Cardiac septum (tissue), 1 donor: ENCODE measurements at regions not wholly inside any gene's neighbourhood (a gene's known extent, or its start where the extent isn't known, plus 50 kb on each side); places are given as distances from the start of the nearest gene placed in this dataset.

Experiments used
- DNase-seq: peaks from one replicate; pipeline ENCODE4 v3.0.0-alpha.2; 2020; ENCODE audit warnings: low spot score
- intact Hi-C: fragments of 100-400 bp; cut with DNase I; formaldehyde crosslinking; loops from one replicate; pipeline ENCODE4 v1.14.0; 2022
- donor health status: DM: no; HTN: no; CAD: no.

DNA sequence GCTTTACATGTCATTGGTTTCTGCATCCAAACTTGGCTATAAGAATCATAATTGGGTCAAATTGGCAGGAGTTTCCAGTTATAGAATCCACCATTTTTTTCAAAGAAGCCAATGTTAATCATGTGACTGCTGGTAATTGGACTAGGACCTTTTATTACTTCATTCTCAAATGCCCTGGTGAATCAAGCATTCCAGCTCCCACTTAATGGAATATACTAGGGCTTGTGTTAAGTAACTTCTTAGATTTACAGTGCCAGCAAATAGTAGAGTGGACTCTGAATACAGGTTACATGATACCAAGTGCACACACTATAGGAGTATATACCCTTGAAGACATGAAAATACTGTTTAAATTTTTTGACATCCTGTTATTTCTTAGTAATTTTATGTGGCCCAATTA lies 96.7 kb downstream of the NUDT12 start:
- intact Hi-C loops, result no loop called here
- no peak for DNase-seq

DNA sequence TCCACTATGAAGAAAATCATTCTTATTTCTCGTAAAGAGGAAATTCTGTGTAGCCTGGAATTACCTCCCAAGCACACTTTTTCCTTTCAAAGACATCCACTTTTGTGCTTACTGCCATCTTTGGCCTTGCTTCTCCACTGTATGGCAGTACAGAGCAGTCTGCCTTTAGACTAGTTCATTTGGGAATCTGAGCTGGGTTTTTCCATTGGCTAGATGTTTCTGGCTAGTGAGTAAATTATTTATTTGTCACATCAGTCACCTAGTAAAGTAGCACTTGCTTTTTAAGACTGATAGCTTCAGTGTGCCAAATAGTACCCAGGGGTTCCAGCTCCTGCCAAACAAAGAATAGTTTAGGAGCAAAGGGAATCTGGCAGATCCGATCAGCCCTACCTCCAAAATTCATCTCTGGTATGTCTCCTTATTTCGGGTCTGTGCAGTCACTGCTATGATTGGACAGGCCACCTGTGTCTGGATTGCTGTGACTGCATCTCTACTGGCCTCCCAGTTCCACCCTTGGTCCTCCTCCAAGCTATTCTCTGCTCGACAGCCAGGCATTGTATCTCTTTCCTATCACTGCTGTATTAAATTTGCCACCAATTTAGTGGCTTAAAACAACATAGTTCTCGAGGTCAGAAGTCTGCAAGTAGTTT lies 97.6 kb downstream of the NUDT12 start:
- no peak for DNase-seq
- intact Hi-C loops, result no loop called here

DNA sequence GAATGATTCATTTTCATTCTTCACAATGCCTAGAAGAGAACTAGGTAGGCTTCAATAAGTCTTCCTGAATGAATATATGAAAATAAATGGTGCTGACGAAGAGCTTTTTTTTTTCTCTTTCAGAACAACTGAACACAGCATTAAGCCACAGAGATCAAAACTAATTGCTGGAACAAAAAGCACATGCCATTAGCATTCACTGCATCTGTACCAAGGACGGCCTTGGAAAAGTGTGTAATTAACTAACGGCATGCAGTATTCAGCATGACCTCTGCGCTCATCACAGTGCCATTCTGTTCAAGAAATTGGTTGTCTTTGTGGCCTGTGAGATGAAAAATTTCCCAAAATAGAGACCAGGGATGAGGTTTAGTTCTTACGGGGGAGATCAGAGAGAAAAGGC lies 99.3 kb downstream of the NUDT12 start:
- DNase-seq, result no peak
- intact Hi-C loops, result no loop called here

DNA sequence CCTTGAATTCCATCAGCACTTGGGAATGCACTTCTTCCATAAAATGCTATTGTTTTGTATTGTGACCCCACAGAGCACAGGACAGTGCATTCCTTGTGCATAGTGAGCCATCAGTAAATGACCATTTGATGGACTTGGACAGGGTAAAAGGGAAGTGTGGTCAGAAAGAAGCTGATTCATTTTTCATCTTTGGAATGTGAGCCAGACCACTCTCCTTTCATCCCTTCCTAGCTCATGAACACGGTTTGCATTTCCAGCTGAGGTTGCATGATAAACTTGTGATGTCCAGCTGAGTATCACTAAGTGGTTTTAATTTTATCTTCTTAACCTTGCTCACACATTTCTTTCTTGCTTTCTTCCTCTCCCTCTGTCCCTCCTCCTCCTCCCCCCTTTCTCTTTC lies 101.3 kb downstream of the NUDT12 start:
- intact Hi-C loops, result no loop called here
- no peak for DNase-seq

DNA sequence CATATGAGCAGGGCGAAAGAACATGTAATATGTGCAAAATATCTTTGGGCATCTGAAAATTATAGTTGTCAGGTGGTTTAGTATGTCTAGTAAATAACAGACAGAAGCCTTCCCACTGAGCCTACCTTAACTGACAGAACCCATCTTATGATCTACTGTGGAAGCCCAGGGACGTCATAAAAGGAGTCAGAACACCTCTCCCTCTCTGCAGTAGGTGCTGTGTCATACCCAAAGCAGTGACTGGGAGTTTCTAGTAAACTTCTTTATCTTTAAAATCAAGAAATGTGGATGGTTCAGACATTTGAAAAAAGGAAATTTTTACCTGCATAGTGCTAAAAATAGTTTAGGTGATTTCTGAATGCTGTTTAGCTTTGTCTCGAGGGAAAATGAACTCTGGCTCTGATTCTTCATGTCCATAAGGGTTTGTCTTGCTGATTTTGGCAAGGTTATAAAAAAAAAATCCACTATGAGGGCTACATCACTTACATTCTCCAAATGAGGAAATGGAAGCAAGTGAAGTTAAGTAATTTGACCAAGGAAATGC lies 104.0 kb downstream of the NUDT12 start:
- intact Hi-C loops, result no loop called here
- DNase-seq, result no peak

DNA sequence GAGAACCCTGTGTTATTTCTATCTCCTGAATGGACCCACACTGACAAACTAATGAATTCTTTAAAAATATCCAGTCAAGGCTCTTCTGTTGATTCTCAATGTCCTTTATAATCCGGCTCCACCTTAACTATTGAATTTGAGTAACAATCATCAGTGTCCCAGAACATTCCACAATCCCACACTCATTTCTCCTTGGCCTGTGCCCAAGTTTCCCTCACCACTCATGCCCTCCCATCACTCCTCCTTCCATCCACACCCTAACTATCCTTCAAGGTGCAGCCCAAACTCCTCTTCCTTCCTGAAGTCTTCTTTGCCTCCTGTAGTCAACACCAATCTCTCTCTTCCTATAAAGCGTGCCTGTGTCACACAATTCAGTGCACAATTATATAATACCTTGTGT lies 106.1 kb downstream of the NUDT12 start:
- intact Hi-C loops, result no loop called here
- DNase-seq, result no peak

DNA sequence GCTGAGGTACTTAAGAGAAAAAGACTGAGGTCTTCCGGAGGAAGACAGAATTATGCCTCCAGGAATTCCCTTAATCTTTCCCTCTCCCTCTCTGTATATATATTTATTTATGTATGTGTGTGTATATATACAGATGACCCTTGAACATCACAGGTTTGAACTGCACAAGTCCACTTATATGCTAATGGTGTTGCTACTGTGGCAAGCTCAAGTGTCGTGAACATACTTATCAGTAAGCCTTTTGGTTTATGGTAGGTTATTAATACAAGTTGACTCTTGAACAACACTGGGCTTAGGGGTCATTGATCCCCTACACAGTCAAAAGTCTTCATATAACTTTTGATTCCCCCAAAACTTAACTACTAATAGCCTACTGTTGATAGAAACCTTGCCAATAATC lies 106.8 kb downstream of the NUDT12 start:
- no peak for DNase-seq
- intact Hi-C loops, result no loop called here

DNA sequence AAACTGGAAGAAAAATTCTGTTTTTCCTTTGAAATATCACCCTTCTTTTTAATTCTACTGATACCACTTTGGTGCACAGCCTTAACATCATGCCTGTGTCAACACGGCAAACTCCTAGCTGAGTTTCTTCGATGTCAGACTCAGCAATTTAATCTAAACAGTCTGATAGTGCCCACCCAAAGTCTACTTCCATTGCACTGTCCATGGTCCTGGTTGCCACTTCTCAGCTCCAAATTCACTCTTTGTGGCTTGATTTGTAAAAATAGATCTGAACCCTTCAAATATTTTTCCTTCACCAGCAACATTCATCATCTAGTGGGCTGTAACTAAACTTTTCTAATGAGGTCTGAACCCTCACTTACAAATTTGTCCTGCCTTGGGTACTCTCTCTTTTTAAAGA lies 107.8 kb downstream of the NUDT12 start:
- intact Hi-C loops, result no loop called here
- DNase-seq, result no peak

DNA sequence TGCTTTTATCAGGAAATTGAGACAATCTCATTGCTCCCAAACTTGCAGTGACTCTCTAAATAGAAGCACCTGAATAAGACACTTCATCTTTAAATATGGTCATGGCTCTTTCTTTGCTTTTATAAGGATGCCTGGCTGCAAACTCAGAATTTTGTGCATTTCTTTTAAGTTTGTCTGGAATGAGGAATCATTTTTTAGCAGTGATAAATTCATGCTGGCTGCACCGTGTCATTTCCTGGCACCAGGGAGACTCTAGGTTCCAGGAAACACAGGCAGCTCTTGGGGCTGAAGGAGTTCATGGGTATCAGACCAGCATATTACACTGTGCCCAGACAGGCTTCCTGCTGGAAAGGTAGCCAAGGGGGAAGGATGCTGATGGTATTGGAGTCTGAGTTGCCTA lies 109.9 kb downstream of the NUDT12 start:
- no peak for DNase-seq
- intact Hi-C loops, result no loop called here

DNA sequence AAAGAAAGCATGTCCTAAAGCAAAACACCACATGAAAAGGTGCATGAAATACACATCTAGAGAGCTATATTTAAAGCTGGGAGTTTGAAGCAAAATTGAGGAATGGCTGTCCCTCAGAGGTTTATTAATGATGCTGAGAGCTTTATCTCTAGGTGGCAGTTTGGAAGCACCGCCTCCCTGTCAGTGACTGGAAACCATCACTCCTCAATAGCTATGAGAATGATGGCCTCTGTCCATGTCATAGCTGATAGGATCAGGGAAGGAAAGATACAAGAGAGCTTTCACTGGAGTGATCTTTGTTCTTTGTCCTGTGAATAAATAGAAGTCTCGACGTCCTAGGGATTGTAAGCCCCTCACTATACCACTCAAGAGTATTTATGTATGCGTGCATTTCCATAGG lies 110.5 kb downstream of the NUDT12 start:
- intact Hi-C loops, result no loop called here
- no peak for DNase-seq

DNA sequence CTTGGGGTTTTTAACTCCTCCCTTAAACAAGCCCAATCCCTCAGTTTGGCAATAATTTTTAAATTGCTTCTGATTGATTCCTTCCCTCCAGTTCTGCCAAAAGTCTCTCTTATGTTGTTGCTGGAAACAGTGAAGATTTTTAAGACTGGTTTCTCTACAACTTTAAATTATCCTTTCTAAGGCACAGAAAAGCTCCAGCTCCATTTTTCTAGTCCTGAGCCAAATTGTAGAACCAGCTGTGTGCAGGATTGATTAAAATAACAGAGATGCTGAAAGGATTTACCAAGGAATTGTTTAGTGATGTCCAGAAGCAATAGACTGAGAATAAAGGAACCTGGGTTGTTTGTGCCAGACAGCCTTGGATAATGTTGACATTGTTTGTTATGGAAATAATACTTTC lies 111.3 kb downstream of the NUDT12 start:
- intact Hi-C loops, result no loop called here
- DNase-seq, result no peak

DNA sequence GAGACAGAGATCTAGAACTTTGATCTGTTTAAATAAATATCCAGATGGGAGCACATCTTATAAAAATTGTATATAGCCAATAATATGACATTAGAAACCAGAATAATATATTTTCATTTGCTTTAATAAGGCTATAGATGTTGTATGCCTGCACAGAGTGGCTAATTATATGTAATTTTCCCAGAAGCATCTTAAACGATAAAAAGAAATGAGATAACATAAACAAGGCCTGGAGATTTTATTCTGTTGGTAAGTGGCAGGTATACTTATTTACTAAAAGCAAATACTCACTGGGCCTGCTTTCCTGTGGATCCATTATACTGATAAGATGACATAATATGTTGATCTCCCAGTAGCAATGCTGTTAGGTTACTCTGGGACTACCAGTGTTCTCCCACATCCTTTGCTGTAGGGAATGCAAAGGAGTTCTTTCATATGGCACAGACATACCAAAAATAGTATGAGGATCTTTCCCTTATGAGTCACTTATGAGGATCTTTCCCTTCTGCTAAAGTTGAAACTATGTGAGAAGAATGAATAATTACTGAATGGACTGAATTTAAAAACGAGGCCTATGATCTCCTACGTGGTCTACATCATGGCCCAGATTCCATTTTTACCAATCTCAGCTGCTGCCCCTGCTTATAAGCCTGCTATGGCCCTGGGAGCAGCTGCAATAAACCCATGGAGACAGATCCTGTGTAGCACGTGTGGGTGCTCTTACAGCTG lies 112.1 kb downstream of the NUDT12 start:
- intact Hi-C loops, result no loop called here
- DNase-seq, result no peak

DNA sequence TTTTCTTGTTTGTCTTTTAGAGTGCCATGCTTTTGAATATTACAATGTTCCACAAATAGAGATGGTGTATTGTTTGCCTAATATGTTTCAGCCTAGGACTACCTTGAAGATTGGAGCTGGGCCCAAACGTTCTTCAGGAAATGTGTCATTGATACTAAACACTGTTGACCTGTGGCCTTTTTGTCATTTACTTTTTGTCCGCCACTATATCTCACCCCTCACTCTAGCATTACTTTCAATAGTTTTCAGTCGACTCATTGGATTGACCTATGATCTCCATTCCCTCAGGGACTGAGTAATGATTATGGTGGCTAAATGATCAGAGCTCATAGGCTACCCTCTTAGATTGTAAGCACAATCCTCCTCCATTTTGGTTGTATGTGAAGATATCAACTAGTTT lies 115.8 kb downstream of the NUDT12 start:
- intact Hi-C loops, result no loop called here
- no peak for DNase-seq

DNA sequence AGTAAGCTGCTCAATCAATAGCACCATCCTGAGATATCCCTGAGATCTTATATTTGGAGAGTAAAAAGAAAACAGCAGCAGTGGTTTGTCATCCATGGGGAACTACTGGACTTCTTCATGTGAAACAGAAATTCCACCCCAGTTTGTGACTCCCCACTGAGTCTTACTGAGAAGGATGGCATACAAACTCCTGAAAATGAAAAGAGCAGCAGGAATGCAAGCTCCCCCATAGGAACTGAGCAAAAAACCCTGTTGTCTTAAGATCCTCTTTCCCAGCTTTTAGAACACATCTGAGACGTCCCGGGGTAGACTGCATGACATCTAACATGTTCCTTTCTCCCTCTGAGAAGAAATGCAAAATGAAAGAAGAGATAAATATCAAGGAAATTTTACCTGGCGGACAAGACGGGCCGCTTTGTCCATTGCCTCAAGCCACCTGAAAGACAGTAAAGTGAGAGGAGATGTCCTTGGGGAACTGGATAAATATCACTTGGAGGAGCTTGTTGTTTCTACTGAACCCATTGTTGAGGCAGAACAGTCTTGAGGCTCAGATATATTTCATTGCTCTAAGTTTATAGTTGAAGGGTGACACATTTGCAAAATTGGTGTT lies 117.1 kb downstream of the NUDT12 start:
- DNase-seq, result no peak
- intact Hi-C loops, result no loop called here

DNA sequence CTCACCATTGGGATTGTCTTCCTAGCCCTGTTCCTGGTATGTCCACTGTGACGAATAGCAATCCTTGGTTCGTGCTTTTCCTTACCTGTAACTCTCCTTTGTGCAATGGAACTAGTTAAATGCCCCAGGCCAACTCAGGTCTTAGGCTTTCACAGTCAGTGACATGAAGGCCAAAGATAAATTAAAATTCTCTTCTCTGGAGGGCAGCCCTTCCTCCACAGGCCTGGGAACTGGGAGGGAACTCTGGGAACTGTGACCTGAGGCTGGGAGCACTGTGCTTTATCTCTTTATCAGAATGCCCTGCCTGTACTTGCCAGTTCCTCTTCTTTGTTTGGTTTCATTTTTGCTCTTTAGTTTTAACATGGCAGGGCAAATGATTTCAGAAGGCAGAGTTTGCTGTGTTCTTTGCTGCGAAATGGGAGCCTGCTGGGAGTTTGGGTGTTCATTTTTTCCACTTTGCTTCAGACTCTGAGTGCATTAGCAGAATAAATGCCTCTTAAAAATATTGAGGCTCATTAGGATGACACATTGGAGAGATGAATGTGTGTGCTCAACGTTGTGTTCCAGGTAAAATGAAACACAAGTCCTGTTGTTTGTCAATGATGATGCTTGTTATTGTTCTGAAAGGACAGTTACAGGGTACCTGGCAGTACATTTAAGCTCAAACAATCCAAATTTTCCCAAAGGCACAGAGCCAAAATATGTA lies 118.1 kb downstream of the NUDT12 start:
- no peak for DNase-seq
- intact Hi-C loops, result no loop called here

DNA sequence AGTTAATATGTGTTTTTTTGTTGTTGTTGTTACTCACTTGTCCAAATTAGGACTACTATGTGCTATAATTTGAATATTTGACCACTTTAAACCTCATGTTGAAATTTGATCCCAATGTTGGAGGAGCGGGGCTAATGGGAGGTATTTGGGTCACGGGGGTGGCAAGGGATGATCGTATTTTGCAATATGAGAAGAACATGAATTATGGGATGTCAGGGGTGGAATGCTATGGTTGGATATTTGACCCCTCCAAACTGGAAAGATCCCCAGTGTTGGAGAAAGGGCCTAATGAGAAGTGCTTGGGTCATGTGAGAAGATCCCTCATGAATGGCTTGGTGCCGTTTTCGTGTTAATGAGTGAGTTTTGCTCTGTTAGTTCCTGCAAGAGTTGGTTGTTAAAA lies 119.8 kb downstream of the NUDT12 start:
- DNase-seq, result no peak
- intact Hi-C loops, result no loop called here

DNA sequence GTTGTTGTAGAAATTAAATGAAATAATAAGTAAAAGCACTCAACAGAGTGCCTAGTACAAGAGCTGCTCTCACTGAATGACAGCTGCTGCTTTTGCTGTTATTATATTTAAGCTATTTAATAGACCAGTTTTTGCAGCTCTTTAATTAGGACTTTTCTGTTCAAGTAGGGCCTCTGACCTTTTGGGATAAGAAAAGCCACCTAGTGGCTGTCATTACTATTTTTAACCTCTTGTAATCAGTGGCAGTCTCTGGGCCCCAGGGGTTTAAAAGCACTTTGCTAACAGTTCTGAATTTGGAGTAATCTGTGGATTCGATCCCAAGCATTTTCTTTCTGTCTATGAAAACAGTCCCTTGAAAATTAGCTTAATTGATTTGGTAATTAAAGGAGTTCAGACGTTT lies 121.1 kb downstream of the NUDT12 start:
- DNase-seq, result no peak
- intact Hi-C loops, result no loop called here

DNA sequence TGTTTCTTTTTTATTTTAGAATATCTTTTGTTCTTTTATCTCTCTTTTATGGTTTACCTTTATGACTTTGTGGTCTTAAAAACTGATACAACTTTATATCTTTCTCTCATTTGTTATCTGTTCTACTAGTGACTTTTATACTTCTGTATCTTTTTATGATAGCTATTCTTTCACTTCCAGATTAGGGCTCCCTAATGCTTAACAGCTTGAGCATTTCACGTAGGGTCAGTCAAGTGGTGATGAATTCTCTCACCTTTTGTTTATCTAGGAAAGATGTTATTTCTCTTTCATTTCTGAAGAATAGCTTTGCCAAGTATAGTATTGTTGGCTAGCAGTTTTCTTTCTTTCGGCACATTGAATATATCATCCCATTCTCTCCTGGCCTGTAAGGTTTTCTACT lies 123.6 kb downstream of the NUDT12 start:
- intact Hi-C loops, result no loop called here
- DNase-seq, result no peak

DNA sequence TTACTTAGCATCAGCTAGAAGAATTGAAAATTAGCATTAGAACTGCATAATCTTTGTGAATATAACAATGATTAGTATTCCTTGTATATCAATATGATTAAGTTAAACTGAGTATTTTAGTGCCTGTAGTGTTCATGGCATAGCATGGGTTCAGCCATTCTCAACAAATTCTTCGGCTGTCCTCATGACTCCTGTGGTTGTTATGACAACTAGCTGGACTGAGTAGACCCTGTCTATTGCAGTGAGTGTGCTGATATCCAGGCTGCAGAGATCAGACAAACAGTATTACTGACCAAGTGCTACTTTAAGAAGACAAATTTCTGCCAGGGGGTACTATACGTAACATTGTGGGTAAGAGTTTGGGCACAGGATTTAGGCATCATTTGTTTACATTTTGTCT lies 125.9 kb downstream of the NUDT12 start:
- DNase-seq, result no peak
- intact Hi-C loops, result no loop called here

DNA sequence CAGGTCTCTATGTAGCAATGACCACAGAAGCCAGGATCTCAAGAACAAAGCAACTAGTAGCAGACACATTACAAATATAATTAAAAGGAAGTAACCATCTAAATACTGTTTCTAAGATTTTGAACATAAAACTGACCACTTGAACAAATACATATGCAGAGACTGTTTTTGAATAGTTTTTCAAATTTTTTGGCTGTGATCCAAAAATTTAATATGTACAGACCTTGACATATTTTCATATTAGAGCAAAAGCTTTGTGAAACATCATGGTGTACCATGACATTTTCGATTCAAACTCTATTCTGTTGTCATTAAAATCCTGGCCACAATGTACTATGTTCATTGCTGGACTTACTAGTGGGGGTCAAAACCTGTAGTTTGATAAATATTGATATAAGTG lies 126.5 kb downstream of the NUDT12 start:
- intact Hi-C loops, result no loop called here
- no peak for DNase-seq
